Limb (tissue), 2 donors: ENCODE measurements at regions not wholly inside any gene's neighbourhood (a gene's known extent, or its start where the extent isn't known, plus 50 kb on each side); places are given as distances from the start of the nearest gene placed in this dataset.

ENCODE experiments used
- DNase-seq, 2 donors: peaks; one replicate each; pipeline ENCODE4 v3.0.0-alpha.2; 2016; ENCODE audit errors: extremely low spot score in 2 of 2

DNA sequence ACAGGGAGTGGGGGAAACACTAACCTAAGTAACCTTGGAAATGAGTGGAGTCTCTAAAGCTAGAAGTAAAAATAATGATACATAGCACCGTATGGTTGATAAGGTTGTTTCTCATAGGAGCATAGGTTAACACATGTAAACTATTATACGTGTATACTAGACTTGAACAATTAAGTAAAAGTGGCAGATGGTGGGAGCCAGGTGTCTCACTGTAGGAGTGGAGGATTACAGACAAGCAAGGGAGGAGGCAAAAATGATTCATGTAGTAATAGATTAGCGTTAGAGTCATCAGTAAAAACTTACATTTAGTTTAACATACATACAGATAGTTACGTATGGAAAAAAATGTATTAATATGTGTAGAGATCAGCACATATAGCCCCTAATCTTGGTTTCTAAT, 138.4 kb upstream of the DSCAM start:
- DNase-seq: no peak

DNA sequence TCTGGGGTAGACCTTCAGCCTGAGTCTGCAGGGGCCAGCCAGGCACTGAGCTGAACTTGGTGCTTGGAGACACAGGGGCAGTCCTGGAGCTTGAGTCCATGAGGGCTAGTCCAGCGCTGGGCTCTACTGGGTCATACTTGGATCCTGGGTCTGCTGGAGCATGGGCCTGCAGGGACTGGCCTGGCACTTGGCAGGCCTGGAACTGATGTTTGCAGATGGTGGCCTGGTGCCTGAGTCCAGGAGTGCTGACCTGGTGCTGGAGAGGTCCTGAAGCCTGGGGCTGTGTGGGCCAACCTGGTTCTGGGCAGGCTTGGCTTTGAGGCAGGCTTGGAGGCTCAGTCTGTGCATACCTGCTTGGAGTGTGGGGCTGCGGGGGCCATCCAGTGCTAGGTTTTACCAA, 143.4 kb upstream of the DSCAM start:
- DNase-seq: no peak

GRCh38 chr21:40997831-40998230, 150.9 kb upstream of the DSCAM start:
- DNase-seq: no peak

DNA sequence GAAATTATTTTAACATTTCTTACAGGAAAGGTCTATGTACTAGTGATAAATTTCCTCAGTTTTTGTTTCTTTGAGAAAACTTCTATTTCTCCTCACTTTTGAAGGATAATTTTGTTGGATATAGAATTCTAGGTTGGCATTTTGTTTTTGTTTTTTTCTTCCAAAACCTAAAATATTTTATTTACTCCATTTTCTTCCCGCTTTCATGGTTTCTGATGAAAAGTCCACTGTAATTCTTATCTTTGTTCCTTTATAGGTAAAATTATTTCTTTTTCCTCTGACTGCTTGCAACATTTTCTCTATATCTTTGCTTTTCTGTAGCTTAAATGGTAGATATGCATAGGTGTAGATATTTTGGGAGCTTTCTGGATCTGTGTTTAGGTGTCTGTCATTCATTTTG, 153.9 kb upstream of the DSCAM start:
- no peak for DNase-seq

GRCh38 chr21:41006636-41007035, 159.7 kb upstream of the DSCAM start:
- no peak for DNase-seq

DNA sequence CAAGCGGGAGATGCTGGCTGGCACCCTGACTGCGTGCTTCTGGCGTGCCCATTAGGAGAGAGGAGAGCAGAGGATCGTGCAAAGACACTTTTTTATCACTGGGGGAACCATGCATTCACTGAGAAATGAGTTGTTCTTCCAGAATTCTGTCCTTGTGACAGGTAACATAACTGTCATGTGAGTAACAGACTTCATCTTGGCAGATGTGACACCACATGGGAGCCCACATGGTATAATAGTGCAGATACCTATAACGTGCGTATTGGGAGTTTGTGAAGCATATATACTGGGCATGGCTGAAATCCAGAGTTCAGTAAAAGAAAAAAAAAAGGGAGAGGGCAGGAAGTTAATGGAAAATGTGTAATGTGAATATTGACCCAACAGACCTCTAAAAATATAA, 159.6 kb upstream of the BACE2 start:
- DNase-seq: no peak

DNA sequence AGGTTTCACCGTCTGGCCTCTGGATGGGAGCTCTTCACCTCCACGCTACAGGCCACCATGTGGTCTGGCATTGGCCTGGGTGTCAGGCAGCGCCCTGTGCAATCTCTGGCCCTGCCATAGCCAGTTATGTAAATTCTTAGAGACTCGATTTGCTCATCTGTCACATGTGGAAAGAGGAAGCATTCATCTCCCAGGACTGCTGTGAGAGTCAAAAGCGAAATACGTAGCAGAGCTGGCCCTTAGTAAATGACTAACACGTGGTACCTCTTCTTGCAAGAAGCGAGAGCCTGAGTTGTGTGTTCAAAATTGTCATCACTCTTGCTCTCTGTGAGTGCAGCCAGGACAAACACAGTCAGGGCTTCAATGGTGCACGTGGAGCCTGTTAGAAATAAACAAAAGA, 159.0 kb upstream of the BACE2 start:
- no peak for DNase-seq

GRCh38 chr21:41009398-41010100, 158.4 kb upstream of the BACE2 start:
- no peak for DNase-seq

DNA sequence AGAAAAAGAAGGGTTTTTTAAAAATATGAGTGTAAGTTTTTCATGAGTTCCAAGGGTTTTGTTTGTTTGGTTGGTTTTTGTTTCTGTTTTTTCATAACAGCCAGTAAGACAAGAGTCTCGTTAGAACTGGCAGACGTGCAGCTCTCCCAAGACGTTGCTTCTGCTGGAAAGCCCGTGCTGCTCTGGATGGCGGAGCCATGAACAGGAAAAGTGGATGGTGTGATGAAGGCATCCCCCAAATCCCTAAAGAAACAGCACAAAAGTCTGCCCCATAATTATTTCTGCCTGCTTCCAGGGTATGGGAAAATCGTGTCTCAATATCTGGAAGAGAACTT, 157.9 kb upstream of the BACE2 start:
- no peak for DNase-seq

GRCh38 chr21:41011098-41011731, 156.7 kb upstream of the BACE2 start:
- no peak for DNase-seq

- DNase-seq: peak; percentile 39 to 44
These were observed 156.0 kb upstream of the BACE2 start for GRCh38 chr21:41011951-41012366.

- DNase-seq: no peak
These were observed 155.5 kb upstream of the BACE2 start for GRCh38 chr21:41012425-41012824.

DNA sequence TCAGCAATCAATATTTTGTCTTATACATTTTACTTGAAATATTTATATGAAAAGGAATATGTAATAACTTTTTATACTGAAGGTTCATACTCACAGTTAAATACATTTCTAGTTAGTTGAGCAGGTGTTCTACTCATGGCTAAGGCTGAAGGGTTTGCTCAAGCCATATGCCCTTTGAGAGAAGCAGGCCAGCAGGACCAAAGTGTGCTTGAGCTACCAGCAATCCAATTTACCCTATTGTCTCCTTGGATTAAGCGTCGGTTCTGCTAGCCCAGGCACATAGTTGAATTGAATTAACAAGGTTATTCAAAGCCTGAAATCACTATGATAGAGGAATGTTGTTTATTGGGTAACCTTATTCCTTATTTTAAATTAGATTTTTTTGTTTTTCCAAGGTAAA, 151.5 kb upstream of the BACE2 start:
- no peak for DNase-seq

DNA sequence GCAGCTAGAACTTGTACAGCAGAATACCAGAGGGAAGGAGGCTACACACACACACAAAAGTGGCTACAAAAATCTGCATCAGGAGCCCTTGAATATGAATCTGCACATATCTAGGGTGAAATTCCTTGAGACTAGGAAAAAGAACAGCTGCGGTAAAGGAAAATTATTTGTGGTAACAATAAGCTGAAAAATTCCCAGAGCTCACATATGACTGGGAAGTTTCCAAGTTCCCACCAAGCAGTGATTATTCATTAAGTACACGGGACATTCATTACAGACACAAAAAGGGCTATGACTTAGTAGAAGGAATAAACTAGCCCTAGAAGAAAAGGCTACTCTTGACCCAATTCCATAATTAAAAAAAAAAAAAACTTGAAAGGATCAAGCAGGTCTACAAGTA, 149.5 kb upstream of the BACE2 start:
- DNase-seq: no peak

GRCh38 chr21:41023936-41024335, 144.0 kb upstream of the BACE2 start:
- DNase-seq: no peak

DNA sequence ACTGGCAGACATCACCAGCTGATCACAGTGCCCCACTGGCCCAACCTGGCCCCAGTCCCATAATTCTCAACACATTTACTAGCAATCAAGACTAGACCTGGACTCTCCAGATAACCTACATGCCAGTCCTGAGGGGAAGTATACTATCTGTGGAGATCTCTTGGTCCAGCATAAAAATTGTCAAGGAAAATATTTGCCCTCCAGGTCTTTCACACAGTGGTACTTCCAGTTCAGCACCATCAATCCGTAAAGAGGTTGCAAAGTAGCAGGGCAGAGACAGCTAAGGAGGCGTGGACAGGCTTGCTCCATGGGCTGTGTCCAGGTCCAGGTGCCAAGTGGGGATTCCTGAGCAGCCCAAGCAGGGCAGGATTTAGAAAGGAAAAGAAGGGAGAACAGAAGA, 143.6 kb upstream of the BACE2 start:
- DNase-seq: no peak

GRCh38 chr21:41024746-41025254, 143.2 kb upstream of the BACE2 start:
- peak in 1 of 2 donors; percentile 73 for DNase-seq

GRCh38 chr21:41029571-41029970, 138.4 kb upstream of the BACE2 start:
- DNase-seq: no peak

- no peak for DNase-seq
These were observed 136.2 kb upstream of the BACE2 start for GRCh38 chr21:41031701-41032220.

- no peak for DNase-seq
These were observed 135.4 kb upstream of the BACE2 start for GRCh38 chr21:41032541-41032940.

DNA sequence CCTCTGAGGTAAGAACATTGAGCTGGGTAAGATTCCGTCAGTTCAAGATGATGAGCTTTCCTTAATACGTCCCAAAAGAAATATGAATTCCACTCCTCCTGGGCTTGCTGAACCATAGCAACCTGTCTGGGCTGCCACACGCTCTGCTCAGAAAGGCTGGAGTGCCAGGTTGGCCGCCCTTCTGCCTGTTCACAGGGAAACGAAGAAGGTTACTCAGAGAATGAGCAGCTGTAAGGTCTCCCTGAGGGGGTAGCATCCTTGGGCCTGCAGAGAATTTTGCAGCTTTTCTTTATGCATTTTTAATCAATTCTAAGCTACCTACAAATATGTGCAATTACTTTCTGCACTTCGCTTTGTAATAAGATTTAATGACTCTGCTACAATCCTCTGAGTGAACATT, 130.7 kb upstream of the BACE2 start:
- DNase-seq: no peak

- no peak for DNase-seq
These were observed 130.0 kb upstream of the BACE2 start for GRCh38 chr21:41037936-41038335.

DNA sequence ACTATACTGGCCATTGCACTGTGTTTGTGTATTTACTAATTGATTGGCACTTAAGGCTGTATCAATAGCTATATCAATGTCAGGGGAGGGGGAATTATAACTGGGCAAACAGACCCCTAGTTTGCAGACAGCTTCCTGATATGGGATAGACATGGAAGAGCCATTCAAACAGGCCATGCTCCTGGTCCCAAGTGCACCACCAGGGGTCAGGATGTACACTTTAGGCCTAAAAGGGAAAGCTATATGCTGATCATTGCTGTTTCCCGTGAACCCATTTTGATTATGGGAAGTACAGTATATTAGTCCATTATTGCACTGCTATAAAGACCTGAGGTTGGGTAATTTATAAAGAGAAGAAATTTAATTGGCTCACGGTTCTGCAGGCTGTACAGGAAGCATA, 124.9 kb upstream of the BACE2 start:
- no peak for DNase-seq
